GM21786 (cell line): ENCODE measurements at regions not wholly inside any gene's neighbourhood (a gene's known extent, or its start where the extent isn't known, plus 50 kb on each side); places are given as distances from the start of the nearest gene placed in this dataset.

ENCODE experiments used
- ATAC-seq: cut with Tn5 transposase; IDR thresholded peaks from one replicate; pipeline ENCODE4 v1.9.1; 2021; ENCODE audit not compliant: unreplicated experiment

DNA sequence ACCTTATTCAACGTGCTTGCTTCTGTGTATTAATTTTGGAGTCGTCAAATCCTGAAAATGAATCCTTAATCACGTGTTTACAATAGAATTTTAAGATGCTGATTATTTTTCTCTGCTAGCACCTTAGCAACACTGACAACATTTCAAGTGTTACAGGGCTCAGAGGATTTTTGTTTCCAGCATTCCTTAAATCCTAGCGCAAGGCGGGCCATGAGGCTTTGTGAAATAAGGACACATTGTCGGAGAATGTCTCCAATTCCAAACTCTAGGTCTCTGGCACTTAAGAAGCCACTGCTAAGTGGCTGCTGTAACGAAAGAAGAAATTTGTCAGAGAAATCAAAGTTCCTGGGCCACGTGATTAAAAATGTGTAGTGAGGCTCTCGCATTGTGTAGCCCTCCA lies 390.9 kb upstream of the CELF2 start:
- ATAC-seq, result no peak

DNA sequence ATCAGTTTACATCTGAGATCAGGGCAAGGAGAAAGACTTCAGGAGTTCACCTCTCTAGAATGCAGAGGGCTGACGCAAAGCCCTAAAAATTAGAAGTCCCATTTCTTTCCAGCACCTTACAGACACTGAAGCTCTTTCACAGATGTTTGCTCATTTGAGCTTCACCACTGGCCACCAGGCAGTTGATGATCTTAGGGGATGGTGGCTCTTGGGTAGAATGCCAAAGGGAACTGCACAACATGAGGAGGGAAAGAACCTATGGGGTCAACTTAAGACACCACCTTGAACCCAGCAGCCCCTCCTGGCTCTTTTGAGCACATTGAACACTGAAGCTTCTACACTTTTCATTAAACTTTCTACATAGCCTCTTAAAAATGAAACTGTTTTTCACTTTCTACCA lies 390.3 kb upstream of the CELF2 start:
- ATAC-seq, result no peak

DNA sequence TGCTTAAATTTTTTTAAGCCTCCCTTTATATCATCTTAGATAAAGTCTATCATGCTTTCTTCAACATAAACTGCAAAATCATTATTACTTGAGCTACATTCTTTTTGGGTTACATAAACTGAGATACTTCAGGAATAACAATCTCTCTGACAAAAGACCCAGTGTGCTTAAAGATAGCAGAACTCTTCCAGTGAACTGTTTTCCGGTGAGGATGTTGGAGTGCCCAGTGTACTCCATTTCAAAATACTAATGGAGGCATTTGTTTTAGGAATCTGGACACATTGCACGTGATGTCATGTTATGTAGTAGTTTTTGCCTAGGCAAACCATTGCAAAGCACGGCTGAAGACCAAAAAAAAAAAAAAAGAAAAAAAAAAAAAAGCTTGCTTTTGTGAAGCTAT lies 388.2 kb upstream of the CELF2 start:
- no peak for ATAC-seq

DNA sequence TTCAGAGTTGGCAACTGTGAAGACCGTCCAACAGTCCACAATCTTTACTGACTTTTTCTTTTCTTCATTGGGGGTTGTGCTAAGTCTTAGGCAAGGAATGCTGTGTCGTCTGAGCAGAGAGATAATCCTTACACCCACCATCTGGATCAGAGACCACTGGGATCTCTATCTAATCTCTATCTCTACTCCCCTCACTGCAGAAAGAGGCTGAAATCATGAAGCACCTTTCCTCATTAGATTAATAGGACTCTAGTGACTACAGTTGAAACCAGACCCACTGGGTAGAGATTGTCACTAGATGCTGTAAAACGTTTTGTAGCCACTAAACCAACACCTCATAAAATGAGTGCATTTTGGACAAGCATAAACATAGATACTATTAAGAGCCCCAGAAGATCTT lies 387.4 kb upstream of the CELF2 start:
- ATAC-seq, result no peak

DNA sequence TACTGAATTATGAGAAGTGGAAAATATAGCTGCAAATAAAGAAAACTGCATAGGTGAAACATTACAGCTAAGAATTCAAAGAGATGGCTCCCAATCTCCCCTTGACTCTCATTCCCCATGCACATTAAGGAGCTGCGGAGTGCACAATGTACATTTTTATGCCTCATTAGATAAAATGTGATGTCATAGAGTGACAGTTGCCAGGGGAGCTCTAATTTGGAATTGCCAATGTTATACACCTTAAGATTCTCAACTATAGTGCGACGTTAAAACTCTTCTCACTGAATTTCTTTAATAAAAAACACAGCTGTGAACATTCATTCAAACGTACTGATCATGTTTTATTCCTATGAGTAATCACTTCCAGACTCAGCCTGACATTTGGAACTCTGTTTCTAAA lies 386.9 kb upstream of the CELF2 start:
- no peak for ATAC-seq

DNA sequence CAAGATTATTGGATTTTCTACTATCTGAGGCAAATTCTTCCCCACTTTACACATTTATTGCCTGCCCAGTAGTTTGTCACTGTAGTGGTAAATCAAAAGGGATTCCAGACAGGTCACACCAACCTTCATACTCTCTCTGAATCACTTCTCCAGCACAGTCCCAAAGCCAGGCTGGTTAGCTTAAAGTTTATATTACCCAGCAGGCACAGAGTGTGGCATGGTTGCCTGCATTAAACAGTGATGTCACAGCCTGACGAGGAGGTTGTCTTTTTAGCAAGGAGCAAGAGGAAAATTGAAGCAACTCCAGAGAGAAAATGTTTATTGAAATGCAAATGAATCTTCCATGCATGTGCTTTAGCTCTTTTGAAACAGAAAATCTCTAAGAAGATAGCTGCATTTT lies 375.5 kb upstream of the CELF2 start:
- ATAC-seq, result no peak

DNA sequence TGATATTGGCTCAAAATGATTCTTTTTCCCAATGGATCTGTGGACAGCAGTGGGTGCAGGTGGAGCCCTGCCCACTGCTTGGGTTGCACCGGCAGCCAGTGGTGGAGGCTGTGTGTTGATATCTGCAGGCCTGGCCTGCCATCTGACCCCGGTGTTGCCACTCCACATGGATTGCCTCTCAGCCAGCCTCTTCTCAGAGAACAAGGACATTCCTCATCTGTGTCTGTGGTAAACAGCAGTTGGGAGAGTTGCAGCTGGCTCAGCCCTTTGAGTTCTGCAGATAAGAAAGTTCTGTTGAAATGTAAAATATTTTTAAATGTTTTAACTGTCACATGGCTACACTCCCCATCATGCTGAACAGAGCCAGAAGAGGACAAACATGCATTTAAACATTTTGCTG lies 374.9 kb upstream of the CELF2 start:
- no peak for ATAC-seq

DNA sequence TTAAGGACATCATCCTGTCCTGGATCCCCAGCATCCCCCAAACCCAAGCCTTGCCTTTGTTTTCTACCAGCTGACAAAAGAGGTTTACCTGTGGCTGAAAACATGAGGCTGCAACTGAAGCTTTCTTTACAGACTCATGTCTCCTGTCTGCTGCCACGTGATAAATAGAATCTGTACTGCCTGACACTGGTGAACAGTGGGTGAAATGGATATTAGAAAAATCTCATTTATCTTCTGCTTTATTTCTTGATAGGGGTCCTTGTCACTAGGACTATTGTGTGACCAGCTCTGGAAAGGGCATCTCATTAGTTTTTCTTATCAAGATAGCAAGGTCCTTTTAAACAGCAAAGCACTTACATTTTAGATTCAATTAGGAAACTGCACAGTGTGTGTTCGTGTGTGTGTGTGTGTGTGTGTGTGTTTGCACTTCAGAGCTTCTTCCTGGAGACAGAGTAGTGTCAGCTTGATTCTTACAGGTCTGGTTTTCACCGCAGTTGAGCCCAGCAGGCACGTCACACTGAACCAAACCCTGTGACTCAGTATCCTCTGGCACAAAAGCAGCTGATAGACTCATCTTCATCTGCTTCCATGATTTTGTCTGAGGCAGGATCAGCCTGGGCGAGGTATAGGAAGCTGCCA lies 373.5 kb upstream of the CELF2 start:
- no peak for ATAC-seq

DNA sequence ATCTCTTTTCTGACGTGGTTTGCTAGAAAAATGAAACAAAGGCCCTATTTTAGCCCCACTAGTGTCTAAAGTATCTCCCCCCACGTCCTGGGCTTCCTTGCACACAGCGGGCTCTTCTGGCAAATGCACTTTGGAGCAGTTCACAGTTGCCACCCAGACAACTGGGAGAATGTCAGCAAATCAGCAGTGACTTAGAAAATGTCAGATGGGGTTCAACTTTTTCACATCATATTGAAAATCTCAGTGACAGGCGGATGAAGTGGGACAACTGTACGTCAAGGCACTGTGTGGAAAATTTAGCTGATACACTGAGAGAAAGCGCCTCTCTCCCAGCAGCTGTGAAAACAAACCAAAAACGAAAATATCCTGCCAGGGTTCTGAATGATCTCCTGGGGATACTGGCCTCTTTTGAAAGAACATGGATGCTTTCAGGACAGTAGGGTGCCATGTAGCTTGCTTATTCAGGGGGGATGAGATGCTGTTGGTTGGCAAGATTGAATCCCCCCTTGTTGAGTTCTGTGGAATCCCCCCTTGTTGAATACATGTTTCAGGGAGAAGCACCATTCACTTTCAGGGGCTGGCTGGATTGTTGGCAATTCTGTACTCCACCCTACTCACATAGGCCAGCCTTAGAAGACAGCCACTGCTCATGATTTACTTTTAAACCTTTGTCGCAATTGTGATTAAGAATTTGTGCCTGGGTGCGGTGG lies 372.8 kb upstream of the CELF2 start:
- no peak for ATAC-seq

DNA sequence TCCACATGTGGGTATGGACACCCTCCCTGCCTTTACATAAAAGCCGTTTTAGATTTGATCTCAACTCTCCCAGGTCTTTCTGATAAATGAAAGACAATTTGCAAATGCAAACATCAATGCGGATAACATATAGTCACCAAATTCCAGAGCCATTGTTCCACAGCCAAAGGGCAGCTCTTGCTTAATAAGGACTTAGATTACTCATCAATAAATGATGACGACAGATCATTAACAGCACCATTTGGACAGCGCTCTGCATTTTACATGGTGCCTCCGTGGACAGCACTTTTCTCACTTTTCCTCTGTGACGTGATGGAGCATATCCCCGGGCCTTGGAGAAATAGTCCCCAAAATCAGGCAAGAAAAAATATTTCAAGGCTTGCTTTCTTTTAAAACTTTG lies 370.3 kb upstream of the CELF2 start:
- no peak for ATAC-seq

DNA sequence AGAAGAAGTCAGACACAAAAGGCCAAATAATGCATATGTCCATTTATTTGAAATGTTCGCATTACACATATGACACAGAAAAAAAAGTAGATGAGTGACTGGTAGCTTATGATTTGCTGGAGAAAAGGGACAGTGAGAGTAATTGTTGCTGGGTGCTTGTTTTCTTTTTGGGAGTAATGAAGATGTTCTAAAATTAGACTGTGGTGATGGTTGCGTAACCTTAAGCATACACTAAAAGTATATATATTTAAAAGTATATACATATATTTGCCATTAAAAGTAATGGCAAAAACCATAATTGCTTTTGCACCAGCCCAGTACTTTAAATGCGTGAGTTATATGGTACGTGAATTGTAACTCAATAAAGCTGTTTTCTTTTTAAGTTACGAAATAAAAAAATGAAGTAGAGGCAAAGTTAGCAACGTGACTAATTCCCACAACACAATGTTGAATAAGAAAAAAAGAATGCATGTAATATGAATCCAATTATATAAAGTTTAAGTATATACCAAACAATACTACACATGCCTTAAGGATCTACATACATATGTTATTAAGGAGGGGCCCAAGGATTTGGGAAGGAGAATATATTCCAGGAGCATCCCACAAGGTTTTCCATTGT lies 360.4 kb upstream of the CELF2 start:
- no peak for ATAC-seq

DNA sequence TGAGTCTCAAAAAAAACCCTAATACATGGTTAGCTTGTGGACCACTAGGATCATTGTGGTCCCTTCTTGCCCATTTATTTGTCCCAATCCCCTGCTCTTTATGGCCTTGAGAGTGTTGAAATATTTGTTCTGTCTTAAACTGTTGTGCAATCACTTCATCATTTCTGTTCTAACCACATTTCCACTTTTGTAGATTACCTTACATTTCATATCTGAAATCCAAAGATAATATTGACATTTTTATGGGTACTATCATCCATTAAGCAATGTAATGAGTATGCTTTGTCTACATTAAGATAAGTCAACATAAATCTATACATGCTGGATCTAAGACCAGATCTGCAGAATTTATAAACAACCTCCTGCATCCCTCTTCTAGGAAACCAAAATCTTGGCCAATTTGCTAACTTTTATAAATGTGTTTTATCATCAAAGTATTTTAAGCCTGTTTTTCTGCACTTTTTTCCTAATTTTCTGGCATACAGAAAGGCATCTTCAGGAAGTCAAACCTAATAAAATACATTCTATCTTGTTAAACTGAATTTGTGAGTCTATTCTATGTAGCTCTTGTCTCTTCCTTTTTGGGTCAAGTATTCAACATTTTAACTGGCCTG lies 359.4 kb upstream of the CELF2 start:
- no peak for ATAC-seq

DNA sequence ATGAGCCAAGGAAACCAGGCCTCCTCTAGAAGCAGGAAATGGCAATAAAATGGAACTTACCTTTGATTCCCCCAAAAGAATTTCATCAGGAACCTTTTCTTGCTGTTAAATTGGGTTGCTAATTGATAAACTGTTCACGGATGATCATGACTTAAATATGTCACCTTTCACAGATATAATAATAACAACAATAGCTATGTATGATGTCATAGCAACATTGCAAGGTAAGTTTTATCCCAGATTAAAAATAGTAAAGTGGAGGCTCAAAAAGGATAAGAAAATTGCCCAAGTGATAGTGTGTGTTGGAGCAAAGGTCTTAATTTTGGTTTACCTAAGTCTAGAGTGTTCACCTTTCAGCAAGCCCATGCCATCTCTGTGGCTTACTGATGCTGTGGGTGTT lies 357.6 kb upstream of the CELF2 start:
- no peak for ATAC-seq

DNA sequence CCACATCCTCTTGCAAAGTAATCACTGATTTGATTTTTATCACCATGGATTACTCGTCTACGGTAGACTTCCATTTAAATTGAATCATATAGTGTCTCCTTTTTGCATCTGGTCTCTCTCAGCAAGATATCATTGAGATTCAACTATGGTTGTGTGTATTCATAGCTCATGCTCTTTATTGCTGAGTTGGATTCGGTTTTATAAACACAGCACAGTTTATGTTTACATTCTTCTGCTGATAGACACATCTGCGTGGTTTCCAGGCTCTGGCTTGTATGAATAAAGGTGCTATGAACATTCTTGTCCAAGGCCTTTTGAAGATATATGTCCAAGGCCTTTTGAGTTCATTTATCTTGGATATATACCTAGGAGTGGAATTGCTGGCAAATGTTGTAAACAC lies 356.5 kb upstream of the CELF2 start:
- ATAC-seq, result no peak

DNA sequence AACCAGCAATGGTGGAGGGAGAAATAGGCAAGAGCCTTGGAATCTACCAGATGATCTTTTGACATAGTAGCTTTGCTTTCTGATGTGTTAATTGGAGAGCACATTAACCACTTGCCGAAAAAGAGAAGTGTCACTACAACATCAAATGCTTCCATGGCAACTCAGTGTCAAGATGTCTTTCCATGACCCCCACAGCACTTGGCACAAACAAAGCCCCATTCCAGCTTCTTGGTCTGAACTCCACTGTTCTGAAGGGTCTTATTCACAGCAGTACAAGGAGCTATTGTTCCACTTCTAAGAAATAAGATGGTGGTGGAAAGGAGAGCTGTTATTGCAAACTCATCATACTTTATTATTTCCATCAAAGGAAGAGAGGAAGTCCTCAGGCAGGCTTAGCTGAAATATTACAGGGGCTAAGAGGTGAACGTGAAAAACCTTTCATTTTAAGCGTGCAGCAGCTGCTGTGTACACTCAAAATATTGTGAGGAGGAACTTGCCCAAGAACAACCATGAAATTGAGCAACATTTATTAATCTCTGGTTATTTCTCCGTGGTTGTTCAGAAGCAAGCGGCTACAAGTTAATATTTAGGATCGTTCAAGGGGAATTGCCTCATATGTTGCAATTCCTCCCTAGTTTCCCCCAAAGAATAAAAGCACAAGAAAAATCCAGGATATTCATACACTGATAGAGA lies 354.8 kb upstream of the CELF2 start:
- no peak for ATAC-seq

DNA sequence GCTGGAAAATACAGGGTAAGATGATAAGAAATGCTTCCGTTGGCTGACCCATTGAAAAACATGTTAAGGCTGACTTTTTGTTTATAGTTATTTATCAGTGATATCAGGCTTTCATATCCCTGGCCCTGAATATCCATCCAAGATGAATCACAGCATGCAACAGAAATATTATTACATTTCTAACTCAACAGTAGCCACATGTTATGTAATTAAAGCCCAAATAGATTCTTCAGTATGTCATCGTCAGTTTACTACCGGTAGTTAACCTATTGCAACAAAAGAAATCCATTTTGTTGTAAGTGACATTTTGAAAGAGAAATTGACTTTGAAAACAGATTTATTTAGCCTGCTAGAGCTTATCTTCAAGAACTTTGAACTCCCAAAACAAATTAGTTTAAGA lies 354.1 kb upstream of the CELF2 start:
- no peak for ATAC-seq

DNA sequence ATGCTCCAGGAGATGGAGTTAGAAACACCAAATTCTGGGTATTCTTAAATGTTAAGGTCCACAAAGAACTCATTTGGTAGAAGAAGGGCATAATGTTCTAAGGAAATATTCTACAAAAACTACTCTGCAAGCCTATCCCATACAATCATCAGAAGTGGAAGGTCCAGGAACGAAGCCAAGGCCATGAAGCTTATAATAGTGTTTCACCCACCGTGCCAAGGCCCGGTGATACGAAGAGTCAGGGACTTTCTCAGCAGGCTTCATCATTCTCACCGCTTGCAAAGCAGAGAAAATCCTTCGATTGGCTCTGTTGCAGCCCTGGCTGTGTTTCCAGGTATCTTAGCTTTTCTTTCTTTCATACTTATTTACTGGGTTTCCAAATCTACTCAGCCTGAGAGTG lies 351.9 kb upstream of the CELF2 start:
- ATAC-seq, result no peak

DNA sequence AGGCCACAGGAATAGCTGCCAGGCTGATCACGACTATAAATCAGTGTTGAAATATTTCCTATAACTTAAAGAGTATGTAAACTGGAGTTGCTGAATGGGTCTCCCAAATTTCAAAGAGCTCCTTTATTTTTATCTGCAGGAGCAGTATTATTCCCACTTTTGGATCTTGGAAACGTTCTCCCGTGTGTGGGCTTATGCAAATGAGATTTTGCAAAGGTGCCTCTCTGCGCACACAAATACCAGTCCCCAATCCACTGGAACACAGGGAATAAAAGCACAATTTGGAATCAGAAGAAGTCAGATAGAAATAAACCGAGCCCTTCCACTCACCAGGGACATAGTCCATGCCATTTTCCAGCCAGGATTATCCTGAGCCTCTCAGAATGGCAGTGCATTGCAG lies 350.2 kb upstream of the CELF2 start:
- ATAC-seq, result no peak

DNA sequence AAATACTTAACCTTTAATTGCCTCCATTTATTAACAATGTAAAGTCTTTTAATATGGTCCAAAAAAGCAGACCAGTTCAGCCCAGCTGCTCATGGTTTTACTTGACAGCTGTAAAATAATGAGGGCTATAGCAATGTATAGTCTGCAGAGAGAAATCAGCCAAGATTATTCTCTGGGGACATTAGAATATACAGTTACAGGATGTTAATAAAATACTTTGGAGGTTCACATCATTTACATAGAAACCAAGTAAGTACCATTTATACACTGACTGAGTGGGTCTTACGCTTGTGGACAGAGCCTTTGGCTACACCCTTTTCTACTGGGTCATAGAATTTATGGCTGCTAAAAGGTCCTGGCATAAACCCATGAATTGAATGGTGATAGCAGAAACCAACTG lies 340.7 kb upstream of the CELF2 start:
- ATAC-seq, result no peak

DNA sequence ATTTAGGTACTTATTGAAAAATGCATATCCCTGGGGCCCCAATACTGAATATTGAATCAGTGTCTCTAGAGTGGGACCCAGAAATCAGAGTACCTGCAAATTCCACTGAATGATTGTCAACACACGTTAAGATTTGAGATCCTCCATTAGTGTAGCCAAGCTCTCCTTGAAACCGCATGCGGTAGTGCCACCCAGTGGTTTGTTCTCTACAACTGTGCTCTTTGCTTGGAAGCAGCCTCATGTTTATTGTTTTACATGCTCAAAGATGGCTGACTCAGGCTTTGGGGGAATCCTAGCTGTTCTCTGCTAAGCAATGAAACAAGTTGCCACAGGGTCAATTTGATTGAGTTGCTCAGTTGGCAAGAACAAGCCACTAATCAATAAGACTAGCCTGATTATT lies 340.2 kb upstream of the CELF2 start:
- ATAC-seq, result peak; percentile 88

DNA sequence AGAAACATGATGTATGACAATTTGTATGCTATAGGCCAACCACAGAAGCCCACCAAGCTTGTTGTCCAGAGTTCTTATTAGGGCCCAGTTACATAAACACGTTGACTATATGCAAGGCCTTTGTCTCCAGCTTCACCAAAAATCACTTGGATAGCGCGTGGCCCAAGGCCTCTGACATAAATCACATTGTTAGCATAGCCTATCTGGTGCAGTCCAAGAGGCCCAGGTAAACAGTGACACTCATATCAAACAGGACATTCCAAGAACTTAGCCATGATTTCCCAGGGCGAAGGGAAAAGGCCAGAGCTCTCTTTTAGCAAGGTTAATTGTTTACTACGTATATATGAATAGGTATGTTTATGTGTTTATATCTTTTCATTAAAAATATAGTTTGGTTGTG lies 337.2 kb upstream of the CELF2 start:
- ATAC-seq, result no peak

DNA sequence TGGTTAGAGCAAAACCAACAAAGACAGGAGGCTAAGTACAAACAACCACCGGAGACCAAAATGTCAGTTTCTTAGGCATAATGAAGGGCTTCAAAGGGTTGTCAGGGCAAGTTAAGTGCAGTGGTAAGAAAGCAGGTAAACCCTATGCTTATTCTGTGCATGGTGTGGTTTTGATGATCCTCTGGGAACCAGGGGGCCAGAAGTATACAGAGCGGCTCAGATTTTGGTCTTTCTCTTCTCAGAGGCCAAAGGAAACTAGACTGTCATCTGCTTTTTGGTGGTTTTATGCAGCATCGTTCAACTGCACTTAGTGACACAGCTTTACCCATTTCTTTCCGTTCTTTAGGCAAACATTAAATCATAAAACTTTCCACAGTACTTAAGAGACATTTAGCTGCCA lies 332.7 kb upstream of the CELF2 start:
- no peak for ATAC-seq
